ENCODE measurements at regions not wholly inside any gene's neighbourhood (a gene's known extent, or its start where the extent isn't known, plus 50 kb on each side); places are given as distances from the start of the nearest gene placed in this dataset.

DNA sequence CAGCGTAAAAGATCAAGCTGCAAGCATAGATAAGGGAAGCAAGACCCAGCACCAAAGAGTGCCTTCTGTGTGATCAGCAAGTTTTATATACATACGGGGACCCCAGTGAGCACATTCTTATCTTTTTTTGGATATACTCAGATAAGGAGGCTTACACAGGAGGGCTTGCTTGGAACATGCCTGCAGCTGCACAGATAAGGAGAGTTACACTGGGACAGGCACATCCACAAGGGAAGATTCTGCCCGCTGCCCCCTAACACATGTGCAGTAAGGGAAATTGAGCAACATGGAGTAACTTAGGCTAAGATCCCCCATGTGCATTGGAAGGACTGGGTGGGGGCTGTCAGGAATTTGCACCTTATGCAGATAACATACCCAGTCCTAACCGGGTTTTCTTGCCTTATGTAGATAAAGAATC is 1334.8 kb downstream of the MRPL39 start:
- DNase-seq (ENCODE audit: low read depth) = no peak

DNA sequence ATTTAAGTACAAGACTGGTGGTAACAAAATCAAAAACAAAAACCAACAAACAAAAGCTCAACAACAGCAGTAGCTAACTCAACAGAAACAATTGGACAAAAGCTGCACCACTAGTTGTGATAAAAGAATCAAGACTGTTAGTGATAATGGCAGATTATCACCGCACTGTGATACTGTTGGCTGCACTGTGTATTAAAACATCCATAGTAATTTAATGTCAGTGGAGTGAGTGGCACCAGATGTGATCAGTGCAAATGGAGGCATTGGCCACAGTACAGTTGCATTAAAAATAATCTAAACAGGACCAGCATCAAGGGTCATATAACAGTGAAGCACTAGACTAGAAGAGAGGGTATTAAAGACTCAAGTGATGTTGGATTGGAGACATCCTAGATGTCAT is 1341.3 kb downstream of the MRPL39 start:
- no peak for DNase-seq (ENCODE audit: low read depth)

DNA sequence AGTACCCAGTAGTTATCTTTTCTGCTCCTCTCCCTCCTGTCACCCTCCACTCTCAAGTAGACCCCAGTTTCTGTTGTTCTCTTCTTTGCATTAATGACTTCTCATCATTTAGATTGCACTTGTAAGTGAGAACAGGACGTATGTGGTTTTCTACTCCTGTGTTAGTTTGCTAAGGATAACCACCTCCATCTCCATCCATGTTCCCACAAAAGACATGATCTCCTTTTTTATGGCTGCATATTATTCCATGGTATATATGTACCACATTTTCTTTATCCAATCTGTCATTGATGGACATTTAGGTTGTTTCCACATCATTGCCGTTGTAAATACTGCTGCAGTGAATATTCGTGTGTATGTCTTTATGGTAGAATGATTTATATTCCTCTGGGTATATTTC is 1346.5 kb downstream of the MRPL39 start:
- DNase-seq (ENCODE audit: low read depth) = no peak

DNA sequence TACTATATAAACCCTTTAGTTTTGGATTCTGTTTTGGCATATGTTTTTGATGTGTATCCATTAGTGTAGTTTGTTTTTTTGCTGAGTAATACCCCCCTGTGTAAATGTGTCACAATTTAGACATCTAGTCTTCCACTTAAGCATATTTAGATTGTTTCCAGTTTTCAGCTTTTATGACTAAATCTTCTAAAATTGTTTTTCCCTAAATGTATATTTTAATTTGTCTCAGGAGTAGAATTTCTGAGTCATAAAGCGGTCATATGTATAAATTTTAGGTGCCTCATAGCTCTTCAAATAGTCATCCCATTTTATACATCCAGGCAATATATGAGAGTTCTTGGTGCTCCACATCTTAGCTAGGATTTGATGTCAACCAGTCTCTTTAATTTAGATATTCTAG is 1348.0 kb downstream of the MRPL39 start:
- no peak for DNase-seq (ENCODE audit: low read depth)

DNA sequence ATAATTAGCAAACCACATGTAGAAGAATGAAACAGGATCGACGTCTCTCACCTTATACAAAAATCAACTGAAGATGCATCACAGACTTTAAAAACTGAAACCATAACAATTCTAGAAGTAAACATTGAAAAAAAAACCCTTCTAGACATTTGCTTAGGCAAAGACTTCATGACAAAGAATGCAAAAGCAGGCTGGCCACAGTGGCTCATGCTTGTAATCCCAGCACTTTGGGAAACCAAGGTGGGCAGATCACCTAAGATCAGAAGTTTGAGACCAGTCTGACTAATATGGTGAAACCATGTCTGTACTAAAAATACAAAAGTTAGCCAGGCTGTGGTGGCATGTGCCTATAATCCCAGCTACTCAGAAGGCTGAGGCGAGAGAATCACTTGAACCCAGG is 1351.7 kb downstream of the MRPL39 start:
- no peak for DNase-seq (ENCODE audit: low read depth)

DNA sequence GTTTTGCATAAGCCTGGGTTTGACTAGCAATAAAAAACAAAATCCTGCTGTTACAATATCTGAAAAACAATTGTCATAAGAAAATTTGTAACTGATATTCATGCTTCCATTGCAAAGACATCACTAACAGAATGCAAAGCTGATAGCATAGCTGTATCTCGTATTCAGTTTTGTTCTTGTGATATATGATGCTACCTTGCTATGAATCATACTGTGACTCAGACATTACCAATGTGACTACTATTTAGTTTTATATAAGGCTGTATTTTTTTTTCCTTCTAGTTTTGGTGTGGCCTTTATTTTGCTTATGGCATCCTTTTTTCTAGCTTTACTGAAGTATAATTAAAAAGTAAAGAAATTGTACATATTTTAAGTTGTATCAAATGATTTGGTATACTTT is 1381.8 kb downstream of the MRPL39 start:
- peak; percentile 65 for DNase-seq (ENCODE audit: low read depth)

DNA sequence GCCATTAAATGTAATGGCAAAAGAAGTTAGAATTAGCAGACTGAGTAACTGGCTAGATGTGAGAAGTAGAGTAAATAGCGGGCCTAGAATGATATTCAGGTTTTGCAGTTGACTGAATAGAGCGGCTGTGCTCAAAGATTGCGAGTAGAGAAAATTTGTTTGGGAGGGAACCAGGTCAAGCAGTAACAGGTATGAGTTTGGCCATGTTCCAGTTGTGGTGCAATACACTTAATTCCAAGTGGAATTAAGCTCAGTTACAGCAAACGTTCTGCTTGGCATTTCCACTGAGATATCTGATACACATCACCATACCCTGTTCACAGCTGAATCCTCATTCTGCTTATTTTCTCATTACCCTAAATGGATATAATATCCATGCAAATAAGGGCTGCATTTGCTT is 1382.9 kb downstream of the MRPL39 start:
- no peak for DNase-seq (ENCODE audit: low read depth)

DNA sequence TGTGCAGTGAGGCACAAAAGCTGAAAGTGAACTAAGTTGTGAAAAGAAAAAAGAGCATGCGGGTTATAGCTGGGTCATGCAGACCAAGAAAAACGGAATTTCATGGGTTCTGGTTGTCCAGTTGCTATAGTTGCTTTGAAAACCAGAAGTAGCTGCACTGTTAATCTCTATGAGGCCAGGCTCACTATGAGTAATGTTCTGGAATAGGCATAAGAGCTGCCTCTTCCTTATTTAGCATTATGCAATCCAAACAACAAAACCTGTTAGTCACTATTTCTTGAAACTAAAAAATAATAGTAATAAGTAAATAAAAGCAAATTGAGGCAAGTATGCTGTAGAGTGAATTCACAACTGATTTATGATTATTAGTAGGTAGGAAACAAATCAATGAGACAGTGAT is 1383.7 kb downstream of the MRPL39 start:
- DNase-seq (ENCODE audit: low read depth) = no peak

DNA sequence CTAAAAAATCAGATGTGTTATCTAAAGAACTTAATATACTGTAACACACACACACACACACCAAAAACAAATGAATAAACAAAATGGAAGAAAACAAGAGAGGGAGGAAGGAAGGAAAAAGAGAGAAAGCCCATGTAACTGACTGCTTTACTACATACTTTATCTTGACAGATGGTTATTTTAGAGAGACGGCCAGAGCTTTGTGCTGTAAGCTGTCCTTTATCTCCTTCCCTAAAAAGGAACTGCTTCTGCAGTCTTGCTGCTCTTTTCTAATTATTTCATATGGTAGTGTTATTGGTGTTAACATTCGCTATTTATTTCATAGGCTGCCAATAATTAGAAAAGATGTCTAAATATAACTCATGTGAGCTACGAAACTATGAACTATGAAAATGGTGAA is 1384.6 kb downstream of the MRPL39 start:
- DNase-seq (ENCODE audit: low read depth) = no peak

DNA sequence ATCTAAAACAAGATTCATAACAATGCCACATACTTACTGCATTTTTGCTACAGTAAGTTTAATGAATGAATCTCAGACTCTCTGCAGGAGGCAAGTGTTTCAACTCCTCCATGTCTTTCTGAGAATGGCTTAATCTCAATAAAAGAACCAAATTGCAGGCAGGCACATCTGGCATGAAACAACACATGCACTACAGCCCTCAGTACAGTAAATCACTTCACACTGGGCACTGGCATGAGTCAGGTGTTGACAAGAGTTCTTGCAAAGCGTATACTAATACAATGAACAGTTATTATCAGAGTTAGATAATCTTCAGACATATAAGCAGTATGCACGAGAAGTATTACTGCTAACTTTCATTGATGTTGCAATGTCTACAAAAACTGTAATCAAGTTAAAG is 1386.8 kb downstream of the MRPL39 start:
- no peak for DNase-seq (ENCODE audit: low read depth)

DNA sequence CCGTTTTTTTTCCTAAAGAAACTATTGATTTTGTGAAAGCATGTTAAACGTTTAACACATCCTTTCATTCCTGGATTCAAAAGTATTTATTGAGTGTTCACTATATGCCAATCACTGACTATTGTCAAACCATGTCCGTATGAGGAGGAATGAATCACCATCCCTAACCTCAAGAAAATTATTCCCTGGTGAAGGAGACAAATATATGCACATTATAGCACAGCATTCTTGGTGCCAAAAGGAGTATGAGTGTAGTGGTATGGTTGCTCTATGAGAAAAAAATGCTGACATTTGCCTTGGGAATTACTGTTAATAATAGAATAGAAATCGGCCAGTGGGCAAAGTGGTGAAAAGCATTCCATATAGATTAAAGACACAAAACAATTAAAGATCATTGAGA is 1390.1 kb downstream of the MRPL39 start:
- peak; percentile 11 for DNase-seq (ENCODE audit: low read depth)

DNA sequence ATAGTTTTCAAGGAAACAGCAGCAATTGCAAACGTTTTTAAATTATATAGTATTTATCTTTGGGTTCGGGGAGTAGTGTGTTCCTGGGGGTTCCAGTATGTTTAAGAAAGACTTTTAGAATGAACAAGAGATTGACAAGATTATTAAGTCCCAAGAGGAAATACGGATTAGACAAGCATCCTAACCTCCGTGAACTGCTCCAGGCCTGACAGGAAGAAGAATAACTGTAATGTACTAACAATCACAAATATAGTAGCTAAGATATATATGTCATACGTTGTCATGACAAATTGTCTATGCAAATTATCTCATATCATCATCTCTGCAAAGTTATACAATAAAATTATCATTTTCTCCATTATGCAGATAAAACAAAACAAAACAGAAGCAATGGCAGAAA is 1397.2 kb downstream of the MRPL39 start:
- no peak for DNase-seq (ENCODE audit: low read depth)

DNA sequence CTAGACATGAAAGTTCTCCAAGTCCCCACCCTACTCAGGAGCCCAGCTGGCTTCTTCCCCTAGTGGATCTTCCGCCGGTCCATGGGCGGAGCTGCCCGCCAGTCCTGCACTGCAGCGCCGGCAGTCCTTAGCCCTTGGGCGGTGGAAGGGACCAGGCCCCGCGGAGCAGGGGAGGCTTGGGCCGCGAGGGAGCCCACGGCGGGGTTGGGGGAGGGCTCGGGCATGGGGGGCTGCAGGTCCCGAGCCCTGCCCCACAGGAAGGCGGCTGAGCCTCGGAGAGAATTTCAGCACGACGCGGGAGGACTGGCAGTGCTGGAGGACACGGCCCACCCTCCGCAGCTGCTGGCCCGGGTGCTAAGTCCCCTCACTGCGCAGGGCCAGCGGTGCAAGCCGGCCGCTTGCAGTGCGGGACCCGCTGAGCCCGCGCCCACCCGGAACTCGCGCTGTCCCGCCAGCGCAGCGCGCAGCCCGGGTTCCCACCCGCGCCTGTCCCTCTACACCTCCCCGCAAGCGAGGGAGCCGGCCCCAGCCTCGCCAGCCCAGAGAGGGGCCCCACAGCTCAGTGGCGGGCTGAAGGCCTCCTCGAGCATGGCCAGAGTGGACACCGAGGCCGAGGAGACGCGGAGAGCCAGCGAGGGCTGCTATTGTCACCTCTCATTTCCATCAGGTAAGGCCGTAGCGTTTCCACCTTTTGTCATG is 1398.6 kb downstream of the MRPL39 start:
- DNase-seq (ENCODE audit: low read depth) = no peak

DNA sequence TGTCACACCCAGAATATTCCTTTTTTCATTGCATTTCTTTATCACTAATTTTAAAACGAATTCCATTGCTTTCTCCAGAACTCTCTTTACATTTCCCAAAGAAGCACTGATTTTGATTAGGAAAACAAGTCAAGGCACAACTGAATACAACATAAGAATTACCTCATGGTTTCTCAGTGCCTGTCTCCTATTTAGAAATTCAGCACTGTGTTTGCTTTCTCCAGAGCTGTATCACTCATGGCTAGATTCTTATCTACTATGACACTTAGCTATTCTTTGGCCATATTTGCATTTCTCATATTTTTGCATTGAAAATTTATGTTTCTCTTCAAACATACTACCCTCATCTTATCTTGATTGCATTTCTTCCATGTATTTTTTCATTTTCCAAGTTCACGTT is 1402.0 kb downstream of the MRPL39 start:
- no peak for DNase-seq (ENCODE audit: low read depth)

DNA sequence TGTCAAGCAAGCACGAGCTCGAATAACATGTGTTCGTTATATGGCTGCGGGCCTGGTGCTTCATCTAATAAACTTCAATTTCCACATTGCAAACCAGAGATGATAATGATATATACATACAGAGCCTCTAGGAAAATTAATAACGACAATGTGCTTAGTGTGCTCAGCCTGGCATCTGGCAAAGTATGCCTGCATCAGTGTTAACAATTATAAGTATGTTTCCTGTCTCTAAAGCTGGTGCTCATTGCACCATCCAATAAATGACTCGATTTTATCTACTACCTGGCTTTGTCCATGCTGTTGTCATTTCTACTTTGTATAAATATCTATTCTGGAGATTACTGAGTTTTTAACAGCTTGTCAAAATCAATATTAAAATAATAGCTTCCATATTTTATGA is 1402.6 kb downstream of the MRPL39 start:
- no peak for DNase-seq (ENCODE audit: low read depth)

DNA sequence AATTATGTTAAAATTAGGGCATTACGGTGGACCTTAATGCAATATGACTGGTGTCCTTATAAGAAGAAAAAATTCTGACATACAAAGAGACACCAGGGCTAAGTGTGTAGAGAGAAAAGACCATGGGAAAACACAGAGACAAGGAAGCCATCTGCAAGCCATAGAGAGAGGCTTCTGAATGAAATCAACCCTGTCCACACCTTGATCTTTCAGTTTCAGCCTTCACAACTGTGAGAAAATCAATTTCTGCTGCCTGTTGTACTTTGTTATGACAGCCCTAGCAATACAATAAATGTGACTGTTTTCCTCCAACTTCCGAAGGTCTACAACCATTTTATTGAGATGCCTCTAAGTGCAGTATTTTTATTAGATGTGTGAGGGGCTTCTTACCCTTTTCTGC is 1407.2 kb downstream of the MRPL39 start:
- DNase-seq (ENCODE audit: low read depth) = no peak

DNA sequence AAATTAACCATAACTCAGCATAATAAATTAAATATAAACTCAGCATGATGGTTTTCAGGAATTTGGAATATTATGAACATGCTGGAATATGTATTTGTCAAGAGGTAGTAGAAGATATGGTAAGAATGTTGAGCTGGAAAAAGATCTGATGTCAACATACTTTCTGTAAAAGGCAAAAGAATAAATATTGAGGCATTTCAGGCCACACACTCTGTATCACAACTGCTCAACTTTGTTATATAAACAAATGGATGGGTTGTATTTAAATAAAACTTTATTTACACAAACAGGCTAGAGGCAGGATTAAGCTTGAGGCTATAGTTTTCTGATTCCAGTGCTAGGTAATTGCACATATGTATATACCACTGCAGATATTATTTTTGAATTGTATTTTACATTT is 1409.4 kb downstream of the MRPL39 start:
- DNase-seq (ENCODE audit: low read depth) = no peak

DNA sequence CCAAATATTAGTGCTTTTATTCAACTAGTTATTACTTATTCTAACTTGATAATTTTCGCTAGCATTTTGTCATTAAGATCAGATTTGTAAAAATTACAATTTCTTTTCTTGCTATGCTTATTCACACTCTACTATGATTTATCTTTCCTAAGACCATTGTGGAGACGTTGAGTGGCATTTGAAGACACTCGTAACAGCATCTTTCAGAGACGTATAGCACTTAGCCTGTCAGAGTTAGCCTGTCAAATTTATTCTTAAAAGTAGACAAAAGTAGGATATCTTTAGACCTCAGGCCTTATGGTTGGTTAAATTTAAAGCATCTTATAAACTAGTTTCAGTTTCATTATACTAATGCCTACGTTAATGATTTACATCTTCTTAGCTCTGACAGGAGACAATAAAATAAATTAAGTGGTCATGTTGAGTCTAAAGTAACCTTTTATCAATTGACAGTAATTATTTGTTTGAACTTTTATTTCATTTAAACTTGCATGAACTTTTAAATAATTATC is 1410.1 kb downstream of the MRPL39 start:
- no peak for DNase-seq (ENCODE audit: low read depth)

DNA sequence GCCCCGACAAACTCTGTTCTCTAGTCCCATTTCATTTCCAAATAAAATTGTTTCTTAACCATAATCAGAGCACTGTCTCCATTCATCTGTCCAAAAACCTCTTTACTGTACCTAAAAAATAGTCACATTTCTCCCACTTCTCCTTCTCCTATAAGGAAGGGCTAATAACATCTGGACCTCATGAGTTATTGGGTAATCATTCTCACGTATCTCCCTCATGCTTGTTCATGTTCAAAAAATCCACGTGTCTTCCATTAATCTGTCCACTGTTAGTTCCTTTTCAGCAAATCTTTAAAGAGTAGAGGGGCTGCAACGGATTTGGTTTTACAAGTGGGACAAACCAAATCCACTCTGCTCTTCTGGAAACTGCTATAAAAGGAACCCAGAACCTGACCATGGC is 1418.8 kb downstream of the MRPL39 start:
- DNase-seq (ENCODE audit: low read depth) = no peak

DNA sequence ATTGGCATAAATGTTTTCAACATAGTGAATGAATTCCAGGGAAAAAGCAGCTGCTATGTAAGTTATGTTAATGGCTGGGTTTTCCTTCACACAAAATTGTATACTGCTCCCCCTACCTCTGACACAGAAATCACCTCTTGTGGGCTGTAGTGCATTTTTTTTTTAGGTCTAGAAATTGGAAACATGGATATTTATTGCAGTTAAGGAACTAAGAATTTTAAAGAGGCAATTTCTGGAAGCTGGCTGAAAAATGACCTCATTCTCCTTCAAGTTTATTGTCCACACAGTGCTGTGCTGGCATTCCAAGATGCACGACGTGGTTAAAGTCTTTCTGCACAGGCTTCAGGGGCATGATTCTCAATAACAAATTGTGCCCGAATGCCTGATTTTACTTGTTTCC is 1424.2 kb downstream of the MRPL39 start:
- DNase-seq (ENCODE audit: low read depth) = no peak

DNA sequence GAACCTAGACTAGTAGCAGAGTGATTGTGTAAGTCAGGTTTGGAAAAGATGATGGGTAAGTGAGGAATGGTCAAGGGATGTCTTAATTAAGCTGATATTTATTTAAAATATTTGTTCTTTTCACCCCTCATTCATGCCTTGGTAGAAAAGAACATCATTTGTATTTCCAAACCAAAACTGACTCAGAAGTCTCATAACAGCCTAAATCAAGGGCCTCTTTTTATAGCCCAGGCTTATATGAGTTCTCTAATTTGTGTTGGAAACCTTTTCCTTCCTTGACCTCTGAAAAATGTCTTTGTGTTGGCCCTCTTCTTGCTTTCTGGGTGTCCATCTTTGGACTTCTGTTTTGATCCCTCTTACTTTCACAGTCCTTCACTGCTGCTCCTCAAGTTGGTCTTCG is 1428.2 kb downstream of the MRPL39 start:
- no peak for DNase-seq (ENCODE audit: low read depth)

DNA sequence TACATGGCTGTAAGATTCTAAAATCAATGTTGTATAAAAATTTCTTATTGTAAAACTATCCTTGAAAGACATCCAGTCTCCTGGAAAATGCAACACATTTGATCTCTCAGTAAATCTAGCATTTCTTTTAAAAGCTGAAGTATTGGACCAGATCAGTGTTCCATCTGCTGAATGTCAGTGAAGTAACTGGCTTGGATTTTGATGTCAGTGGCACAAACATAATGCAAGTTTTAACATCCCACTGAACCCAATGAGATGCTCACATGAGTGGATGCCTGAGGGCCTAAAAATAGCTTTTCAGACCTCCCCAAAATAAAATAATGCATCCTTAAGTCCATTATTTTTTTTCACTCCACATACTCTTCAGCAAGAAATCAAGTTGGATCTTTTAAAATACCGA is 1432.2 kb downstream of the MRPL39 start:
- no peak for DNase-seq (ENCODE audit: low read depth)

DNA sequence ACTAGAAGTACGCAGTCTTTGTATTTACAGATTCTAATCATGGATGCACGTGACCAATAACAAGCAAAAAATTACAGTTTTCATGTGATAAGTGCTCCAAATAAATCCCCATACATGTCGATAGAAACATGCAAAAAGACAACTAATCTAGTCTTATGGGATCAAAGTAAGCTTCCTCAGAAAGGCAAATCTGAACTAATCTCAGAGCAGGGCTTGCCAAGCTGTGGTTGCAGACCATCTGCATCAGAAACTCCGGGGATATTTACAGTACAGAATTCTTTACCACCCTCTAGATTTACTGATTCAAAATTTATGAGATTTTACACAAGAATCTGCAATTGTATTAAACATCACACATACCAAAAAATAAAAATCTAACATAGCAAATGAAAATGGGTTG is 1435.5 kb downstream of the MRPL39 start:
- DNase-seq (ENCODE audit: low read depth) = no peak

DNA sequence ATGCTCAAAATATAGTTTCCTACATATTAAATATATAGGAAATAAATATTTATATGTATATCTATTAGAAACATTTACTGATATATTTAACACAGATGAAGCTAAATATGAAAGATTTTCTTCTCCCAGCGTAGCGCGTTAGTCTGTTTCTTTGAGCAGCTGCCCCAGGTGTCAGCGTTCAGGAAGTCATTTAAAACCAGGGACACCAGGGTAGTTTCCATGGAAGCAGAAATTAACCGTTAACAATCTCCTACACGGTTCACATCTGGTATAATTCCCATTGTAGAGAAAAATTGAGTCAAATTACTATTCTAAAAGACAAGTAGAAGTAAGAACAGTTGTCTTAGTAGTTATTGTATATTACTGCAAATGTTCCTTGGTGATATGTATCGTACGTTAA is 1443.7 kb downstream of the MRPL39 start:
- no peak for DNase-seq (ENCODE audit: low read depth)
